Smooth muscle cell (in vitro differentiated cells): ENCODE measurements at regions not wholly inside any gene's neighbourhood (a gene's known extent, or its start where the extent isn't known, plus 50 kb on each side); places are given as distances from the start of the nearest gene placed in this dataset.

Source experiments
- DNase-seq: peaks from one replicate; lab custom pipeline; 2025; ENCODE audit not compliant: unreplicated experiment; lab: John Stamatoyannopoulos, UW
- H2AFZ ChIP-seq: fragments of 200-600 bp; sonication (generic); 2 replicates; pipeline ENCODE4 v1.6.0; 2016; ENCODE audit warnings: antibody characterized with exemption, low read depth, mild to moderate bottlenecking
- H3F3A ChIP-seq: fragments of 200-600 bp; sonication (generic); 2 replicates; pipeline ENCODE4 v1.6.0; 2017; ENCODE audit warnings: antibody characterized with exemption, low read depth
- H3K27ac ChIP-seq: fragments of 200-600 bp; sonication (generic); 2 replicates; pipeline ENCODE4 v1.5.1; 2016; ENCODE audit warnings: low read depth, mild to moderate bottlenecking
- H3K27me3 ChIP-seq: fragments of 200-600 bp; sonication (generic); 2 replicates; pipeline ENCODE4 v1.6.1; 2016; ENCODE audit warnings: low read depth, mild to moderate bottlenecking
- H3K36me3 ChIP-seq: fragments of 200-600 bp; sonication (generic); 2 replicates; pipeline ENCODE4 v1.5.1; 2016; ENCODE audit warnings: low read depth
- H3K4me1 ChIP-seq: fragments of 200-600 bp; sonication (generic); 2 replicates; pipeline ENCODE4 v1.5.1; 2016; ENCODE audit warnings: low read depth
- H3K4me2 ChIP-seq: fragments of 200-600 bp; sonication (generic); 2 replicates; pipeline ENCODE4 v1.6.0; 2016; ENCODE audit warnings: mild to moderate bottlenecking
- H3K4me3 ChIP-seq: fragments of 200-600 bp; sonication (generic); 2 replicates; pipeline ENCODE4 v1.5.1; 2016; ENCODE audit warnings: mild to moderate bottlenecking
- H3K79me2 ChIP-seq: fragments of 200-600 bp; sonication (generic); 2 replicates; pipeline ENCODE4 v1.6.0; 2016; ENCODE audit warnings: low read depth, mild to moderate bottlenecking
- H3K9ac ChIP-seq: fragments of 200-600 bp; sonication (generic); 2 replicates; pipeline ENCODE4 v1.6.0; 2016; ENCODE audit warnings: low read depth
- H3K9me3 ChIP-seq: fragments of 200-600 bp; sonication (generic); replicated peaks from 2 replicates; pipeline ENCODE4 v1.5.1; 2016; ENCODE audit warnings: low read depth
- H4K20me1 ChIP-seq: fragments of 200-600 bp; sonication (generic); 2 replicates; pipeline ENCODE4 v1.6.0; 2016; ENCODE audit warnings: low read depth
- CTCF ChIP-seq: fragments of 200-600 bp; sonication (generic); IDR thresholded peaks from 2 replicates; pipeline ENCODE4 v1.5.1; 2017; ENCODE audit warnings: borderline replicate concordance, mild to moderate bottlenecking, antibody characterized with exemption; ENCODE audit not compliant: insufficient read depth, poor library complexity, severe bottlenecking
- WGBS: methylation state at CpG from one replicate; pipeline ENCODE4 v1.1.7; 2016; ENCODE audit warnings: low lambda C conversion rate; 5-methylcytosine and 5-hydroxymethylcytosine counted together

- no peak for DNase-seq
- H3K9ac ChIP-seq = no peak overlapping the region
- H3K79me2 ChIP-seq = no peaks in the 10 kb centered on the region
- H4K20me1 ChIP-seq = no peaks in the 10 kb centered on the region
- H3F3A ChIP-seq = no peaks in the 10 kb centered on the region
- H3K36me3 ChIP-seq = no peaks in the 10 kb centered on the region
- no peak overlapping the region for H3K4me2 ChIP-seq
- H3K4me3 ChIP-seq = no peak overlapping the region
- no peaks in the 10 kb centered on the region for H3K27me3 ChIP-seq
- H3K9me3 ChIP-seq = no peaks in the 10 kb centered on the region
- H3K27ac ChIP-seq = no peak overlapping the region
- no peak for TF ChIP-seq CTCF
- H3K4me1 ChIP-seq = no peaks in the 10 kb centered on the region
- H2AFZ ChIP-seq = no peak overlapping the region
Observed at GRCh38 chr12:82187011-82187410, 171.2 kb downstream of the CCDC59 start.

GRCh38 chr12:82186282-82186681, 171.9 kb downstream of the CCDC59 start:
- DNase-seq = no peak
- no peak overlapping the region for H3K4me2 ChIP-seq
- no peak overlapping the region for H3K4me3 ChIP-seq
- no peaks in the 10 kb centered on the region for H4K20me1 ChIP-seq
- H3K4me1 ChIP-seq = no peaks in the 10 kb centered on the region
- WGBS = 86% methylated on average over 6 of the region's 6 CpGs
- no peaks in the 10 kb centered on the region for H3F3A ChIP-seq
- H3K79me2 ChIP-seq = no peaks in the 10 kb centered on the region
- H3K27me3 ChIP-seq = no peaks in the 10 kb centered on the region
- no peaks in the 10 kb centered on the region for H3K36me3 ChIP-seq
- H3K9me3 ChIP-seq = no peaks in the 10 kb centered on the region
- TF ChIP-seq CTCF = no peak
- H2AFZ ChIP-seq = no peak overlapping the region
- no peak overlapping the region for H3K9ac ChIP-seq
- H3K27ac ChIP-seq = no peak overlapping the region

- Histone ChIP-seq H2AFZ (no peak overlapping the region), H4K20me1 (no peaks in the 10 kb centered on the region), H3K4me3 (no peak overlapping the region), H3K4me1 (no peaks in the 10 kb centered on the region), H3K27ac (no peak overlapping the region), H3F3A (no peaks in the 10 kb centered on the region), H3K4me2 (no peak overlapping the region), H3K9me3 (no peaks in the 10 kb centered on the region), H3K36me3 (no peaks in the 10 kb centered on the region), H3K27me3 (no peaks in the 10 kb centered on the region), H3K9ac (no peak overlapping the region), H3K79me2 (no peaks in the 10 kb centered on the region)
- TF ChIP-seq CTCF = no peak
- no peak for DNase-seq
- 90% methylated on average over 1 of the region's 1 CpG for WGBS
Observed at GRCh38 chr12:82184844-82185243, 173.3 kb downstream of the CCDC59 start.

- H3K9ac ChIP-seq = no peak overlapping the region
- 64% methylated on average over 4 of the region's 4 CpGs for WGBS
- H4K20me1 ChIP-seq = no peaks in the 10 kb centered on the region
- DNase-seq = no peak
- H3K4me2 ChIP-seq = no peak overlapping the region
- H3K27ac ChIP-seq = no peak overlapping the region
- no peaks in the 10 kb centered on the region for H3K36me3 ChIP-seq
- no peaks in the 10 kb centered on the region for H3K4me1 ChIP-seq
- H3F3A ChIP-seq = no peaks in the 10 kb centered on the region
- H3K79me2 ChIP-seq = no peaks in the 10 kb centered on the region
- no peak for TF ChIP-seq CTCF
- no peak overlapping the region for H3K4me3 ChIP-seq
- H3K27me3 ChIP-seq = no peaks in the 10 kb centered on the region
- H2AFZ ChIP-seq = no peak overlapping the region
- no peaks in the 10 kb centered on the region for H3K9me3 ChIP-seq
Observed at GRCh38 chr12:82182601-82183190, 175.5 kb downstream of the CCDC59 start.
